Esophagus squamous epithelium (tissue), 4 donors: ENCODE measurements at regions not wholly inside any gene's neighbourhood (a gene's known extent, or its start where the extent isn't known, plus 50 kb on each side); places are given as distances from the start of the nearest gene placed in this dataset.

ENCODE experiments used
- CTCF ChIP-seq, 6 experiments: fragments of 450-650 bp in 4 of 6; fragments of 200-600 bp in 2 of 6; sonication (generic) in 2 of 6; IDR thresholded peaks; one replicate each; pipeline ENCODE4 v1.5.1; 2016 to 2019; ENCODE audit warnings: antibody characterized with exemption in 6 of 6, mild to moderate bottlenecking in 4 of 6, moderate library complexity in 4 of 6
- POLR2A ChIP-seq, 4 donors: fragments of 450-650 bp; IDR thresholded peaks; one replicate each; pipeline ENCODE4 v1.6.1; 2017; ENCODE audit warnings: antibody characterized with exemption in 4 of 4, mild to moderate bottlenecking in 4 of 4, moderate library complexity in 3 of 4

- no peak for TF ChIP-seq CTCF (IDR thresholded peaks at IDR 0.05)
- no peak for TF ChIP-seq POLR2A (IDR thresholded peaks at IDR 0.05)
These were observed 191.5 kb upstream of the FTMT start for GRCh38 chr5:121660142-121660541.
